Stimulated activated CD4-positive, alpha-beta T cell treated with anti-CD3 and anti-CD28 coated beads, Interleukin-4, amount 100 ng/mL, for 24 hours (primary cell): ENCODE measurements at regions not wholly inside any gene's neighbourhood (a gene's known extent, or its start where the extent isn't known, plus 50 kb on each side); places are given as distances from the start of the nearest gene placed in this dataset.
"Not testable (repeated sequence)": the region's sequence is repeated elsewhere in the genome, so short reads cannot be mapped to it uniquely, and the experiment has no call there.

Source experiments
- DNase-seq: peaks from one replicate; pipeline ENCODE4 v3.0.0-alpha.2; 2020

DNA sequence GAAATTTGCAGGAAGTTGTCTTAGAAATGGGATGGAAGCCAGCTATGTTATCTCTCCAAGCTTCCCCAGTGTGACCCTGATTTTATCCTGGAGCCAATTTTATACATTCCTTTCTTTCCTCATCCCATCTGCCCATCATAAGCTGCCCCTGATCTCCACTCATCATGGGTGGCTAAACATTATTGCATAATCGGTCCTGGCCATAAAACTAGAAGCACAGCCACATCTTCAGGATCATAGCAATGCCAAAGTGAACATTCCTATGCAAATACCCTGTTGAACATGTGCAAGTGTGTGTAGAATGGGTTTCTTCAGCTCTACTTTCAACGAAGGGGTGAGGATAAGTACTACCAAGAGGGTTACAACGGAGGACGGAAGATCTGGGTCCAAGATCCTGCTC lies 50.6 kb upstream of the COG2 start:
- no peak for DNase-seq

DNA sequence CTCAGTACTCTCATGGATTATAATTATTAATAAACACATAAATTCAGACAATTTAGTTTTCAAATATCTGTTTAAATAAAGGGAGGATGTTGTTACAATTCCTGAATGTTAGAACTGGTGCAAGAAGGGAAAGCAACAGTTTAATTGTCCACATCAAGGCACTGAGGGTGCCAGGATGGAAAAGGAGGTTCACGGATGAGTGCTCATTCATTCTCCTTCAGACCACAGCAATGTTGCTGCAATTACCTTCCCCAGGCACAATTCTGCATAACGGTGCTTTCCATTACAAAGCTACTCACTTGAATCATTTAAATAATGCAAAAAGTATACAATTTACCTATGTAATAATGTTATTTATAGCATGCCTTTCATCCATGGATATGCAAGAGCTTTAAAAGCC lies 52.3 kb upstream of the COG2 start:
- DNase-seq = no peak

DNA sequence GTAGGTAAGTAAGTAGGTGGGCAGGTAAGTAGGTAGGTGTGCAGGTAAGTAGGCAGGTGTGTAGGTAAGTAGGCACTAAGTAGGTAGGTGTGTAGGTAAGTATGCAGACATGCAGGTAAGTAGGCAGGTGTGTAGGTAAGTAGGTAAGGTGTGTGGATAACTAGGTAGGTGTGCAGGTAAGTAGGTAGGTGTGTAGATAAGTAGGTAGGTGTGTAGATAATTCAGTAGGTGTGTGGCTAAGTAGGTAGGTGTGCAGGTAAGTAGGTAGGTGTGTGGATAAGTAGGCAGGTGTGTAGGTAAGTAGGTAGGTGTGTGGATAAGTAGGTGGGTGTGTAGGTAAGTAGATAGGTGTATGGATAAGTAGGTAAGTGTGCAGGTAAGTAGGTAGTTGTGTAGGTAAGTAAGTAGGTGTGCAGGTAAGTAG lies 53.9 kb upstream of the COG2 start:
- no peak for DNase-seq

DNA sequence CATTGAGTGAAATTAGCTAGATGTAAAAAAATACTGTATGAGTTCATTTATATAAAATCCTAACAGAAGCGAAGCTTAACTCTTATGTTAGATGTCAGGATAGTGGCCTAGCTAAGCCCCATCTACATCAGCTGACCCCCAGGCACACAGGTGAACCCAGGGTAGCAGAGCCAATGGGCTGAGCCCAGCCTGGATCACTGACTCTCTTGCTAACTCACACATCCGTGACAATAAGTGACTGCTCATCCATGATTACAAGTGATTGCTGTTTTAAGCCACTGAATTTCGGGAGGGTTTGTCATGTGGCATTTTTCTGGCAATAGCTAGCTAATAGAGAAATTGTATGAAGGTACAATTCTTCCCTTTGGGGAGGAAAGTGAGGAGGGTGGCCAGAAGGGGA lies 55.2 kb upstream of the COG2 start:
- no peak for DNase-seq

DNA sequence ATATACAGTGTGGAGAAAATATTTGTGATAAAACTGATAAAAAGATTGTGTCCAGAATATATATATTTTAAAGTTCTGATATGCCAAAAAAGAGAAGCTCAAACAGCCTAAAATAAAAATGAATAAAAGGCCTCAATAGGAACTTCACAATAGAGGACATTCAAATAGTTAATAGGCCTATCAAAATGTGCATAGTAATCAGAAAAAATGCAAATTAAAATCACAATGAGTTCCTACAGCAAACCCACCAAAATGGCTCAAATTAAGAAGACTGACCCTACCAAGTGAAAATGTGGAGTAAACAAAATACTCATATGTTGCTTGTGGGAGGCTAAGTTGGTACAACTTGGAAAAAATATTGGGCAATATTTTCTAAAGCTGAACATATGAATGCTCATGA lies 57.6 kb upstream of the COG2 start:
- DNase-seq = no peak

DNA sequence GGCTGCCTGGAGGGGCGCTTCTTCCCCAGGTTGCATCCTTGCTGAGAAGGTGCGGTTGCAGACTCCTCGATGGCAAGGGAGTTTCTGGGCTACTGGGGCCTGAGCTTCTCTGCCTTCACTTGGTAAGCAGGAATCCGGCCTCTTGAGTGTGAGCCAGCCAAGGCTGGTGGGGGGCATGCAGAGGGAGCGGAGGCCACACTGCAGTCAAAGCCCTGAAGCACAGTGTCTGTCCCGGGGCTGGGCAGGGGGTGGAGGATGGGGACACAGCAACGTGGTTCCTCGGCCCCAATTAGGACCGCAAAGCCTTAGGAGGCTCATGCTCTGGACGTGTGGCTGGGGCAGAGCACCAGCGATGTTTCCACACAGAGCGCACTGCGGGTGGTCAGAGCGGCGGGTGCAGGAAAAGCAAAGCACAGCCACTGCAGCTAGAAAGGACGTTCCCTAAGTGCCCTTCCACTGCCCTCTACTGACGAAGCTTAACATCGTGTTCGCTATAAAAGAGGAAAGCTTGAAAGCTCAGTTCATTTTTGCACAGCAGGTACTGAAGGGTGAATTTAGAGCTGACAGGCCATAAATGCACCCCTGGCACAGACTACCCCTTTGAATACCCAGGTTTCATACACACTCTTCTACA lies 60.7 kb upstream of the COG2 start:
- DNase-seq = no peak

DNA sequence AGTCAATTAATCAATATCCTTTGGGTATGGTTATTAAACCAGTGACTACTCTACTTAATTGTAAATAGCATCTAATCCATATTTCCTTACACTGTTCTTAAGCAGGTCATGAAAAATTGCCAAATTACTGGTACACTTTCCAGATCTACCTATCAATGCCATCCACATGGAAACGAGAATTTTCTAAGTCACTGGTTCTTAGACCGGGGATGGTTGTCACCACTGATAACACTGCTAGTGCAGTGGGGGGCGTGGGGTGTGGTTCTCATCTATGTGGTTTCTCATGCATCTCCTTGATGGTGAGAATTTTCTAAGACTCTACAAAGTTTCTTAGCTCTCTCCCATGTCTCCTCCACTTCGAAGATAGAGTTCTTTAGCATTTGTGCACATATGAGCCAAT lies 63.7 kb upstream of the COG2 start:
- no peak for DNase-seq

DNA sequence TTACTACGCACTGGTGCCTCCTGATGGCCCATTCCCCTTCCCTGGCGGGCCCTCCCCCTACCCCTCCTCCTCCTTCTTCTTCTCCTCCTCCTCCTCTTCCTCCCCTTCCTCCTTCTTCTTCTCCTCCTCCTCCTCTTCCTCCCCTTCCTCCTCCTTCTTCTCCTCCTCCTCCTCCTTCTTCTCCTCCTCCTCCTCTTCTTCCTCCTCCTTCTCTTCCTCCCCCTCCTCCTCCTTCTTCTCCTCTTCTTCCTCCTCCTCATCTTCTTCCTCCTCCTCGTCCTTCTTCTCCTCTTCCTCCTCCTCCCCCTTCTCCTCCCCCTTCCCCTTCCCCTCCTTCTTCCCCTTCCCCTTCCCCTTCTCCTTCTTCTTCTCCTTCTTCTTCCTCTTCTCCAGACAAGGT lies 64.7 kb upstream of the COG2 start:
- no peak for DNase-seq

DNA sequence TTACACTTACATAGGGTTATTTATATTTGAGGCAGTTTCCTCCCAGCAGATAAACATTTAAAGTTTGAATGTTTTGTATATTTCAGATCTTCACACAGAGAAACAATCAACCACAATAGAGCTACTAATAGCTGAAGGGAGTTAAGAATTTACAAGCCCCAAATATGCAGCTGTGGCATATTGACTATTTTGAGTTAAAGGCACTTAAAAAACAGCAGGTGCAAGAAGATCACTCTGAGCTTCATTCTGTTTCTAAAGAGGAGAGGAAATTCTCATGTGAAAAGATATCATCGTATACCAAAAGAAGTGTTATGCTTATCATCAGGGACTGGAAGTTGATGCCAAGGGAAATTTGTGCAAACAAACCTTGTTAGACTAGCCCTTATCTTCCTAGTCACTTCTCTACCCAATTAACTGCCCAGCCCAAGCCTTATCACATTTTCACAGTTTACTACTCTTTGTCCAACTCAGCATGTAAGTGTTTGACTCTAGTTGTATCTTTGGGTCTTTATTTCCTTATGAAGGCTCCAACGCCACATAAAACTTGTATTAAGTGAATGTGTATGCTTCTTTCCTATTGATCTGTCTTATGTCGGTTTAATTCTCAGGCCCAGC lies 66.3 kb upstream of the COG2 start:
- DNase-seq = no peak

DNA sequence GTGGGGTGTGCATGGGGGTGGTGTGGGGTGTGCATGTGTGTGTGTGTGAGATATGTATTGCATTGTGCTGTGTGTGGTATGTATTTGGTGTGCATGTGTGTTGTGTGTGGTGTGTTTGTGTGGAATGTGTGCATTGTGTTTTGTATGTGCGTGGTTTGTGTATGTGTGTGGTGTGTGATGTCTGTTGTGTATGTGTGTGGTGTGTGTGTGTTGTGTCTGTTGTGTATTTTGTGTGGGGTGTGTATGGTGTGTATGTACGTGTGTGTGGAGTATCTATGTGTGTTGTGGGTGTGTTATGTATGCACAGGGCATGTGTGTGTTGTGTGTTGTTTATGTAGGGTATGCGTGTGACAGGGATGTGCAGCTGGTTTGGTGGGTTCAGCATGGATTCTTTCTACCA lies 67.8 kb upstream of the COG2 start:
- DNase-seq = no peak

DNA sequence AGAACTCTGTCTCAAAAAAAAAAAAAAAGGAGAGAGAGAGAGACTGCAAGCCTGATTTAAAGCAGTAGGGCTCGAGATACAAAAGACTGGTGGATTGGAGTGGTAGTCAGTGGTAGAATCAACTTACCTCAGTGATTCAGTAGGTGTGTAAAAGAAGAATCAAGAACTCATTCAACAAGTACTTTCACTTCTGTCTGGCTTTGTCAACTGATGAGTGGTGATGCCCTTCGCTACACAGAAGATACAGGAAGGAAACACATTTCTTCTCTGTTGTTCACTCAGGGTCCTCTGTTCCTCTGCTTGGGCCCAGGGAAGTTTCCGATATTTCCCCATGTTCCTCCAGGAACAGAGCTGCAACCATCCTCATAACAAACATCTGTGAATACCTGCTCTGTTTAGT lies 68.6 kb upstream of the COG2 start:
- DNase-seq = no peak

DNA sequence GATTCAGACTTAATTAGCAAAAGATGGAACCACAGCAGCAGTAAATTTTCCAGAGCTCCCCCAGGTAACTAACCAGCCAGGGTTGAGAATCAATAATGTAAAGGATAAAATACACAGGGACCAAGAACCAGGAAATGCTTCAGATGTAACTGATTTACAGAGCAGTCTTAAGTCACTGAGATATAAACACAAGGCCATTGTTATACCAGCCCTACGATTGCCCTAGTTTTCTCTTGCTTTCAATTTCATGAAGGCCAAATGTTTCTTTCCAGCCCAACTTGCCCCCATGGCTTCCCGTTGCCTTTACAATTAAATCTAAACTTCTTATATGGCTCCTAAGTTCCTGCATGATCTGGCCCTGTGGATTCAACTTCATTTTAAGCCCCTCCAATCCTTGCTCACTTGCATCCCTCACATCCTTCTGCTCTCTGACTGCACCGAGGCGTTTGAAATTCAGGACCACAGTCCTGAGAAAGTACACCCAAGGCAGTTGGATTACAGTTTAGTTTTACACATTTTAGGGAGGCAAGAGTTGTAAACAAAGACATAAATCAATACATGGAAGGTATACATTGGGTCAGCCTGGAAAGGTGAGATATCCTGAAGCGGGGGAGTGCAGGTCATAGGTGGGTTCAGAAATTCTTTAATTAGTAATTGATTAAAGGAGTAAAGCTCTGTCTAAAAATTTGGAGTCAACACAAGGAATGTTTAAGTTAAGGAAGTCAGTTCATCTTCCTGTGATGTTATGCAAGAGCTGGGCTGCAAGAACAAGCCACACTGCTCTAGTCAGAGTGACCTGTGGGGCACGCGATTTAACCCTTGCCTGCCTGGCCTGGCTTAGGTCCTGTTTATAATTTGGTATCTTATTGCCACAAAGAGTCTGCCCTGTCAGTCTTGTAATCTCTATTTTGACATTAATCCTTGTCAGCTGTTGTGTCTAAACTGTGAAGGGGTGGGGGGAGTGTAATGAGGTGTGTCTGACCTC lies 69.9 kb upstream of the COG2 start:
- no peak for DNase-seq

DNA sequence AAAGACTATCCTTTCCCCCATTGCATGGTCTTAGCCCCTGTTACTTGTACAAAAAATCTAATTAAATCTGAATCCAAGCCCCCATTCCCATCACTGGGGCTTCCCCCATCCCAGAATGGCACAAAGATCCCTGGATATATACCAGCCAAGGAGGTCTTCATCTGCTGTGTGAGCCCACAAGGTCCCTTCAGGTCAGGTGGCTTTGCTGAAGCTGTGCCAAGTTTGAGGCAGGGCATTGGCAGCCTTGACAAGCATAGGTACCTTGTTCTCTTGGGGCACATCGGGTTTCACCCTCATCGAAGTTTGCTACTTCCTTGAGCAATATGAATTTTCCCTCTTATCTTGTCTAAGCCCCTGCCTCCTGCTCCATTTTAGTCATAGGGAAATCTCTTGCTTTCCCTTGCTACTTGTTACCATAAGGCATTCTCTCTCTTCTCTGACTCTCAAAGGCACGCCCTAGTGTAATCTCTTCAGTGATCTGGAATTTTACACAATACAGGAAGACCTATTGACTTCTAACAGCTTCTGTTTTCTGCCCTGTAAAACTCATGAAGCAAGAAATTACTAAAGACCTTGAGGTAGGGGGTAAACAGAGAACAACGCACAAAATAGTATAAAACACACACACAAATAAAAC lies 71.4 kb upstream of the COG2 start:
- DNase-seq = no peak

DNA sequence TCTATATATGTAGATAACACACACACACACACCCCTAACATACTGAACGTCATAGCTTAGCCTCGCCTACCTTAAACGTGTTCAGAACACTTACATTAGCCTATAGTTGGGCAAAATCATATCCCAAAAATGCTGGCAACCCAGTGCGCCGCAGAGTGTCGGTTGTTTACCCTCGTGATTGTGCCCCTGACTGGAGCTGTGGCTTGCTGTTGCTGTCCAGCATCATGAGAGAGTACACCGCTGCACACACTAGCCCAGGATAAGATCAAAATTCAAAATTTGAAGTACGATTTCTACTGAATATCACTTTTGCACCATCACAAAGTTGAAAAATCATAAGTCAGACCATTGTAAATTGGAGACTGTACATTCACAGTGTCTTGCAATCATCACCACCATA lies 73.1 kb upstream of the COG2 start:
- DNase-seq = no peak

DNA sequence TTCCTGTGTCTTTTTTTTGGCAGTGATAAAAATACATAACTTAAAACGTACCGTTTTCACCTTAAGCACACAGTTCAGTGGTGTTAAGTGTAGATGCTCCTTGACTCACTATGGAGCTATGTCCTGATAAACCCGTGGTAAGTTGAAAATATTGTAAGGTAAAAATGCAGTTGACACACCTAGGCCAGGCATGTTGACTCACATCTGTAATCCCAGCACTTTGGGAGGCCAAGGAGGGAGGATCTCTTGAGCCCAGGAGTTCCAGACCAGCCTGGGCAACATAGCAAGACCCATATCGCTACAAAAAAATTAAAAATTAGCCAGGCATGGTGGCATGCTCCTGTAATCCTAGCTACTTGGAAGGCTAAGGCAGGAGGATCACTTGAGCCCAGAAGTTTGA lies 73.6 kb upstream of the COG2 start:
- no peak for DNase-seq

DNA sequence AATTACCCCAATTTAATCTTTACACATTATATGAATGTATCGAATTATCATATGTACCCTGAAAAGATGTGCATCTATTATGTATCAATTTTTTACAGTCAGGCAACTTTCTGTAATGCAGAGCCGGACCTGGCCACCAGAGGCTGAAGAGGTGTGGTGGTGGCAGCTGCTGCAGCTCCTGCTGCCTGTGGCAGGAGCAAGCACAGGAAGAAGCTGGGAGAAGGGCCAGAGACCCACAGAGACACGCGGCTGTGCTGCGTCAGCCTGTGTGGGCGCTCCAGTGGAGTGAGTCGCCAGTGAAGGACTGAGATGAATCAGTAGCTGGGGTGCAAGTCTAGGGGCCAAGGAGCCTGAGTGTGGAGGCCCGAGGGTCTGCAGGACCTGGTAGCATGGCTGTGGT lies 74.3 kb upstream of the COG2 start:
- peak; percentile 7 for DNase-seq

DNA sequence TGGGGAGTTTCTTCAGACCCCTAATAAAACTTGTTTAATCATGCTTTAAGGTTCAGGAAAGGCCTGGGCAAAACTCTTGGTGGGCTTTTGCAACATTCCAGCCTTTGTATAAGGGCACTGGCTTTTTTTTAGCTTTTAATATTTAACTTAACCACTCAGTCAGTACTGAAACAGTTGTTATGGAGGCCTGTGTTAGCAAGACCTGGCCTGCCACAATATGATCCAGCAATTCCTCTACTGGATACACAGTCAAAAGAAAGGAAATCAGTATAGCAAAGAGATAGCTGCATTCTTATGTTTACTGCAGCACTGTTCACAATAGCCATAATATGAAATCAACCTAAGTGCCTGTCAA lies 75.1 kb upstream of the COG2 start:
- DNase-seq = no peak

DNA sequence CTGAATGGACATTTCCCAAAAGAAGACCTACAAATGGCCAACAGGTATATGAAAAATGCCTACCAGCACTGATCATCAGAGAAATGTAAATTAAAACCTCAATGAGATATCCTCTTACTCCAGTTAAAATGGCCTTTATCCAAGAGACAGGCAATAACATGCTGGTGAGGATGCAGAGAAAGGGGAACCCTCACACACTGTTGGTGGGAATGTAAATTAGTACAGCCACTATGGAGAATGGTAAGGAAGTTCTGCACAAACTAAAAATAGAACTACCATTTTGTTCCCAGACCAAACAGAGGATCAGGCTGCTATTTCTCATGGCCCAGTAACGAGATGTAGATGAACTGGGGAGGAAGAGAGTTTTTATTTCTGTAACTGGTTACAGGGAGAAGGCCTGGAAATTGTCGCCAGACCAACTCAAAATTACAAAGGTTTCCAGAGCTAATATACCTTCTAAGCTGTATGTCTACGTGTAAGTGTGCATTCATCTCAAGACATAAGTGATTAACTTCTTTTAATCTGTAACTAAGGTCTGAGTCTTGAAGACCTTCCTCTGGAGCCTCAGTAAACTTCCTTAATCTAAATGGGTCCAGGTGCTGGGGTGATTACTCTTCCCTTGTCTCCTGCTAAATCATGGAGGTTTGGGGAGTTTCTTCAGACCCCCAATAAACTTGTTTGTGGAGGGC lies 75.6 kb upstream of the COG2 start:
- DNase-seq = not testable (repeated sequence)

DNA sequence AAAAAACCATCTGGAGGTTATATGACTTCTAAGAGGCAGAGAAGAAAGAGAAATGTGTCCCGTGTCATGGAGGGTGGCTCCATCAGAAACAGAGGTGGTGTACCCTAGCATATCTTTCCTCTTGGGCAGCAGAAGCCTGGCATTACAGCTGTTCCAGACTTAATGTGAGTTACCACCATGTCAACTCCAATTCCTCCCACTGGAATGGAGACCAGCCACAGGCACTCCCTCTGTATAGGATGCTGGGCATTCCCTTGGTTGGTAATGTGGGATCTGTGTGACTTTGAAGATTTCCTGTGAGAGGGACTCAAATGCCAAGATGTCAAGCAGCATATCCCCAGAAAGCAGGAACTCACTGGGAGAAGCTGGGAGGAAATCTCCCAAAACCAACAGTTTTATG lies 77.1 kb upstream of the COG2 start:
- DNase-seq = no peak

DNA sequence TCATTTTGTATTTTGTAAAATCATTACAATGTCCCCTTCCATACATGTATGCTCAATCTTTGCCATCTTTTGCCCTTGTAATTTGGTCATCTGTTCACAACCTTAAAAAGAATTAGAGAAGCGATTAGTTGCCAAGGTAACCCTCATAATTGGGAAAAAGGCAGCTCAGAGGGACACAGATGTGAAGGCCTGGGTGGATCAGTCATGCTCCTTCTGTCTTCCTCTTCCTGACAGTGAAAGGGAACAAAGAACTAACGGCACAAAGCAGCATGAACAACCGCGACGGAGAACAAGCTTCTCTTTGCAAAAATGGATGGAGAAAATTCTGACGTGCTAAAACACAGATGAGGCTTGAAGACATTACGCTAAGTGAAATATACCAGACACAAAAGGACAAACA lies 78.7 kb upstream of the COG2 start:
- DNase-seq = no peak

DNA sequence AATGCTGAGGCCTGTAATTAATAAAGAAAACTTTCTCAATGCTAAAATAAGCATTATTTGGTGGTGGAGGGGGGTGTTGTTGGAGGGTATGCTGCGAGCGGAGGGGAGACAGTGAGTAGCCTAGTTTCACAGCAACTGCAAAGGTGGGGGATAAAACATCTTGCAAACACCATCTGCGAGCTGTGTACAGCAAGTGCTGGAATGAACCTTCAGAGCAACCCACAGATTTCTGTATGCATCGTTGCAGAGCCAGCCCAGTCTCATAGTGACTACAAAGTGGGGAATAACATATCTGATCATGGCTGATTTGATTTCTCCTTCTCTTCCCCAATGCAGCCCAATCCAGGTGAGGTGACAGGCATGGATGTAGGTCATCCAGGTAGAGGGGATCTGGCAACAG lies 80.7 kb upstream of the COG2 start:
- no peak for DNase-seq

DNA sequence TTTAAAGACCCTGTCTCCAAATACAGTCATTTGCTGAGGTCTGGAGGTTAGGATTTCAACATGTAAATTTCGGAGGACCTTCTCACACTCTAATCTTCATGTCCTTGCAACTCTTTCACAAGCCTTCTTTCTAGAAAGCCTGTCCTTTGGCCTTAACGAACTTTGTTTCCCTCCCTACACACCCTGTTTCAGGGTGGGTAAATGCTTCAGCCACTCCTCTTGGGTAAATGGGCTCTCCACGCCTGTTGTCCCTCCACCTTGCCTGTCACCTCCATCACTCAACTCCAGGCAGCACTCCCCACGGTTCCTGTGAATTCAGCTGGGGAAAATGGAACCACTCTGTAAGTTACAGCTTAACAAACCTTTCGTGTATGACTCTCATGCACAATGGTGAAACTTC lies 84.0 kb upstream of the COG2 start:
- no peak for DNase-seq

DNA sequence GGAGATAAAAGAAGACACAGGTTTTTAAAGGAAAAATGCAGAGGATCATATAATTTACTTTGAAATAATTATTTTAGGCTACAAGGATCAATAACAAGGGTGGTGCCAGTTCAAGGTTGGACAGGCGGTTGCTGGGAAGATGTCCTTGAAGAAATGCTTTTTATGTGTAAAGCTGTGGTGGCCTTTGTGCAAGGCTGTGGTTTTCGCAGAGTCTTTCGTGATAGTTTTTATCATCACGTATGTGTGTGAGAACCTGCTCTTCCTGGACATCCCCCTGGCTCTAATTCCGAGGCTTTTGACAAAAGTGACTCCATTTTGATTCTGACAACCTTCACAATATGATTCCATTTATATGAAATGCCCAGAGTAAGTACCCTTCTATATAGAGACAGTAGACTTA lies 85.8 kb upstream of the COG2 start:
- no peak for DNase-seq
